Keratinocyte (primary cell): ENCODE measurements at regions not wholly inside any gene's neighbourhood (a gene's known extent, or its start where the extent isn't known, plus 50 kb on each side); places are given as distances from the start of the nearest gene placed in this dataset.

Experiments
- DNase-seq: peaks from one replicate; pipeline ENCODE4 v3.0.0-alpha.2; 2011; ENCODE audit warnings: low read depth, missing footprints, low spot score
- FAIRE-seq: peaks from 2 replicates; lab custom pipeline; 2011; peaks lifted over from hg19 to GRCh38; lab: Jason Lieb, UNC
- H2AFZ ChIP-seq: 2 replicates; pipeline ENCODE4 v1.6.0; 2012; ENCODE audit warnings: low read length, control low read depth, inconsistent platforms; ENCODE audit not compliant: control insufficient read depth
- H3K27ac ChIP-seq: 2 replicates; pipeline ENCODE4 v1.5.1; 2011; ENCODE audit warnings: low read length; ENCODE audit not compliant: control insufficient read depth, insufficient read depth
- H3K27me3 ChIP-seq: 3 replicates; pipeline ENCODE4 v1.6.0; 2011; ENCODE audit warnings: low read length; ENCODE audit not compliant: control insufficient read depth, insufficient read depth; ENCODE audit errors: extremely low read depth
- H3K36me3 ChIP-seq, 2 experiments: 2 replicates in 1 of 2; 3 replicates in 1 of 2; pipeline ENCODE4 v1.5.1; 2011; ENCODE audit warnings: low read length in 2 of 2, mild to moderate bottlenecking in 1 of 2; ENCODE audit not compliant: control insufficient read depth in 2 of 2, insufficient read depth in 2 of 2; ENCODE audit errors: extremely low read depth in 1 of 2
- H3K4me1 ChIP-seq: 3 replicates; pipeline ENCODE4 v1.5.1; 2011; ENCODE audit warnings: low read length; ENCODE audit not compliant: control insufficient read depth, insufficient read depth; ENCODE audit errors: extremely low read depth
- H3K4me2 ChIP-seq: 3 replicates; pipeline ENCODE4 v1.6.0; 2011; ENCODE audit warnings: low read depth, low read length; ENCODE audit not compliant: control insufficient read depth, insufficient read depth; ENCODE audit errors: extremely low read depth
- H3K4me3 ChIP-seq, 3 experiments: fragments of 200-600 bp in 1 of 3; sonication (generic) in 1 of 3; 2 replicates in 2 of 3; 3 replicates in 1 of 3; pipeline ENCODE4 v1.5.1; 2011 to 2016; ENCODE audit warnings: low read length in 3 of 3, mild to moderate bottlenecking in 3 of 3, control low read depth in 2 of 3, inconsistent platforms in 1 of 3, low read depth in 1 of 3, mixed read lengths in 1 of 3, mixed run types in 1 of 3, moderate library complexity in 1 of 3; ENCODE audit not compliant: control insufficient read depth in 2 of 3, insufficient read depth in 2 of 3; ENCODE audit errors: extremely low read depth in 1 of 3
- H3K79me2 ChIP-seq: 2 replicates; pipeline ENCODE4 v1.6.0; 2012; ENCODE audit warnings: low read length; ENCODE audit not compliant: control insufficient read depth, insufficient read depth
- H3K9ac ChIP-seq: 3 replicates; pipeline ENCODE4 v1.6.0; 2011; ENCODE audit warnings: low read length; ENCODE audit not compliant: control insufficient read depth, insufficient read depth; ENCODE audit errors: extremely low read depth
- H3K9me1 ChIP-seq: 3 replicates; pipeline ENCODE4 v1.6.0; 2011; ENCODE audit warnings: low read length; ENCODE audit not compliant: control insufficient read depth, insufficient read depth; ENCODE audit errors: extremely low read depth
- H3K9me3 ChIP-seq: 2 replicates; pipeline ENCODE4 v1.5.1; 2012; ENCODE audit warnings: low read depth, low read length; ENCODE audit not compliant: control insufficient read depth
- H4K20me1 ChIP-seq: 3 replicates; pipeline ENCODE4 v1.6.0; 2011; ENCODE audit warnings: low read length; ENCODE audit not compliant: control insufficient read depth, insufficient read depth; ENCODE audit errors: extremely low read depth
- EZH2 ChIP-seq: IDR thresholded peaks from one replicate; pipeline ENCODE4 v1.6.1; 2012; ENCODE audit warnings: inconsistent platforms, mild to moderate bottlenecking, low read length, moderate library complexity
- dilution Hi-C: fragments of 300-500 bp; cut with MboI; formaldehyde crosslinking; loops from one replicate; pipeline ENCODE4 v1.7.0; 2020; ENCODE audit warnings: low sequenced_read_pairs; ENCODE audit not compliant: extremely low pct_ligation_motif_present
- TF ChIP-seq, protein P1 (sequence below), 3 experiments: IDR thresholded peaks in 1 of 3; conservative IDR thresholded peaks in 1 of 3; optimal IDR thresholded peaks in 1 of 3; 2 replicates in 2 of 3; 3 replicates in 1 of 3; pipeline versions ENCODE3 to v1.5.1; 2011; ENCODE audit warnings: low read length in 3 of 3, mild to moderate bottlenecking in 3 of 3, moderate library complexity in 2 of 3, control low read depth in 1 of 3, inconsistent platforms in 1 of 3; ENCODE audit not compliant: insufficient read depth in 2 of 3; ENCODE audit errors: extremely low read depth in 1 of 3

DNA sequence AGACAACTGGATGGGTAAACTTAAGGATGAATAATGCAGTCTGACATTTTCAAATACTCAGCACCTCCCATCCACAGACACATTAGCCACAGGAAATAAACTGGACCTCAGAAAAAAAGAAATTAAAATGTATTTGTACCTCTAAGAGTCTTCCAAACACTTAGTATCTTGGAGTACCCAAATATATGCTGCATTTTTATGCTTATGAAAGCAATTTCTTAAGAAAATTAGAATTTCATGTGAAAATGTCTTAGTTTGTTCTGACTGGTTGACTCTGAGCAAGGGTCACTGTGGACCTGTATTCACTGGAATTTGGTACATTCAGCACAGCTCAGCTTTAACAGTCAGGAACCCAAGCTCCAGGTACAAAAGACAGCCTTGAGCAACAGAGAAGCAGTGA is 216.2 kb upstream of the UBE2E2 start:
- Histone ChIP-seq H3K36me3 (no peaks in the 10 kb centered on the region), H3K27ac (no peak overlapping the region), H3K4me3 (no peak overlapping the region), H3K4me1 (no peaks in the 10 kb centered on the region), H2AFZ (no peak overlapping the region), H3K9me3 (no peaks in the 10 kb centered on the region), H3K4me2 (no peak overlapping the region), H3K9me1 (no peaks in the 10 kb centered on the region), H3K79me2 (no peaks in the 10 kb centered on the region), H3K27me3 (peaks cover 15% of the 10 kb centered on the region), H3K9ac (no peak overlapping the region), H4K20me1 (no peaks in the 10 kb centered on the region)
- dilution Hi-C loops, result no loop called here
- DNase-seq (no peak), FAIRE-seq (no peak)
- no peak for TF ChIP-seq EZH2
- TF ChIP-seq, protein P1, sequence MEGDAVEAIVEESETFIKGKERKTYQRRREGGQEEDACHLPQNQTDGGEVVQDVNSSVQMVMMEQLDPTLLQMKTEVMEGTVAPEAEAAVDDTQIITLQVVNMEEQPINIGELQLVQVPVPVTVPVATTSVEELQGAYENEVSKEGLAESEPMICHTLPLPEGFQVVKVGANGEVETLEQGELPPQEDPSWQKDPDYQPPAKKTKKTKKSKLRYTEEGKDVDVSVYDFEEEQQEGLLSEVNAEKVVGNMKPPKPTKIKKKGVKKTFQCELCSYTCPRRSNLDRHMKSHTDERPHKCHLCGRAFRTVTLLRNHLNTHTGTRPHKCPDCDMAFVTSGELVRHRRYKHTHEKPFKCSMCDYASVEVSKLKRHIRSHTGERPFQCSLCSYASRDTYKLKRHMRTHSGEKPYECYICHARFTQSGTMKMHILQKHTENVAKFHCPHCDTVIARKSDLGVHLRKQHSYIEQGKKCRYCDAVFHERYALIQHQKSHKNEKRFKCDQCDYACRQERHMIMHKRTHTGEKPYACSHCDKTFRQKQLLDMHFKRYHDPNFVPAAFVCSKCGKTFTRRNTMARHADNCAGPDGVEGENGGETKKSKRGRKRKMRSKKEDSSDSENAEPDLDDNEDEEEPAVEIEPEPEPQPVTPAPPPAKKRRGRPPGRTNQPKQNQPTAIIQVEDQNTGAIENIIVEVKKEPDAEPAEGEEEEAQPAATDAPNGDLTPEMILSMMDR (optimal IDR thresholded peaks at IDR 0.05 in 1 of 3, IDR thresholded peaks at IDR 0.05 in 1 of 3, conservative IDR thresholded peaks at IDR 0.05 in 1 of 3; ENCODE audit: extremely low read depth in 1 of 3, insufficient read depth in 2 of 3, low read length in 3 of 3), result no peak

- Histone ChIP-seq H3K27me3 (peaks cover 9% of the 10 kb centered on the region), H3K79me2 (no peaks in the 10 kb centered on the region), H3K9me3 (no peaks in the 10 kb centered on the region), H4K20me1 (no peaks in the 10 kb centered on the region), H3K4me3 (no peak overlapping the region), H3K4me2 (no peak overlapping the region), H3K27ac (no peak overlapping the region), H2AFZ (no peak overlapping the region), H3K4me1 (no peaks in the 10 kb centered on the region), H3K9me1 (no peaks in the 10 kb centered on the region), H3K9ac (no peak overlapping the region), H3K36me3 (no peaks in the 10 kb centered on the region)
- no peak for FAIRE-seq
- TF ChIP-seq, protein P1 (optimal IDR thresholded peaks at IDR 0.05 in 1 of 3, IDR thresholded peaks at IDR 0.05 in 1 of 3, conservative IDR thresholded peaks at IDR 0.05 in 1 of 3; ENCODE audit: extremely low read depth in 1 of 3, insufficient read depth in 2 of 3, low read length in 3 of 3), result no peak
- no peak for TF ChIP-seq EZH2
- no peak for DNase-seq
- dilution Hi-C loops, result no loop called here
Measured at GRCh38 chr3:22988566-22988965, 214.6 kb upstream of the UBE2E2 start.
